NCI-H128 (cell line): ENCODE measurements at regions not wholly inside any gene's neighbourhood (a gene's known extent, or its start where the extent isn't known, plus 50 kb on each side); places are given as distances from the start of the nearest gene placed in this dataset.

Experiments
- DNase-seq: peaks from one replicate; lab custom pipeline; 2025; ENCODE audit not compliant: unreplicated experiment; lab: John Stamatoyannopoulos, UW

GRCh38 chr2:190783513-190784263 is 96.9 kb upstream of the GLS start:
- DNase-seq = no peak

- no peak for DNase-seq
These were observed 95.3 kb upstream of the GLS start for GRCh38 chr2:190785334-190785733.

- DNase-seq = no peak
These were observed 94.0 kb upstream of the GLS start for GRCh38 chr2:190786404-190787166.

GRCh38 chr2:190787743-190788235 is 92.8 kb upstream of the GLS start:
- no peak for DNase-seq

- no peak for DNase-seq
These were observed 91.3 kb upstream of the GLS start for GRCh38 chr2:190789074-190790004.

GRCh38 chr2:190791347-190791975 is 89.2 kb upstream of the GLS start:
- no peak for DNase-seq

- no peak for DNase-seq
These were observed 88.5 kb upstream of the GLS start for GRCh38 chr2:190791976-190792575.

- no peak for DNase-seq
These were observed 87.4 kb upstream of the GLS start for GRCh38 chr2:190792956-190793888.

GRCh38 chr2:190794377-190794776 is 86.2 kb upstream of the GLS start:
- DNase-seq = no peak

GRCh38 chr2:190794790-190795189 is 85.8 kb upstream of the GLS start:
- DNase-seq = no peak

GRCh38 chr2:190795686-190796085 is 84.9 kb upstream of the GLS start:
- no peak for DNase-seq

- DNase-seq = no peak
These were observed 80.6 kb upstream of the GLS start for GRCh38 chr2:190799999-190800398.

- DNase-seq = no peak
These were observed 80.1 kb upstream of the GLS start for GRCh38 chr2:190800528-190800927.

- no peak for DNase-seq
These were observed 78.5 kb upstream of the GLS start for GRCh38 chr2:190802129-190802528.

GRCh38 chr2:190802626-190803209 is 77.9 kb upstream of the GLS start:
- no peak for DNase-seq

- DNase-seq = no peak
These were observed 76.3 kb upstream of the GLS start for GRCh38 chr2:190804182-190804795.

GRCh38 chr2:190805126-190805525 is 75.5 kb upstream of the GLS start:
- no peak for DNase-seq

GRCh38 chr2:190805843-190806242 is 74.8 kb upstream of the GLS start:
- no peak for DNase-seq
